Stimulated activated naive CD4-positive, alpha-beta T cell treated with Interleukin-2 at 50 U/mL for 16 hours (primary cell): ENCODE measurements at regions not wholly inside any gene's neighbourhood (a gene's known extent, or its start where the extent isn't known, plus 50 kb on each side); places are given as distances from the start of the nearest gene placed in this dataset.
"Not testable (repeated sequence)": the region's sequence is repeated elsewhere in the genome, so short reads cannot be mapped to it uniquely, and the experiment has no call there.

ENCODE experiments used
- DNase-seq: peaks from one replicate; lab custom pipeline; 2025; lab: John Stamatoyannopoulos, UW

DNA sequence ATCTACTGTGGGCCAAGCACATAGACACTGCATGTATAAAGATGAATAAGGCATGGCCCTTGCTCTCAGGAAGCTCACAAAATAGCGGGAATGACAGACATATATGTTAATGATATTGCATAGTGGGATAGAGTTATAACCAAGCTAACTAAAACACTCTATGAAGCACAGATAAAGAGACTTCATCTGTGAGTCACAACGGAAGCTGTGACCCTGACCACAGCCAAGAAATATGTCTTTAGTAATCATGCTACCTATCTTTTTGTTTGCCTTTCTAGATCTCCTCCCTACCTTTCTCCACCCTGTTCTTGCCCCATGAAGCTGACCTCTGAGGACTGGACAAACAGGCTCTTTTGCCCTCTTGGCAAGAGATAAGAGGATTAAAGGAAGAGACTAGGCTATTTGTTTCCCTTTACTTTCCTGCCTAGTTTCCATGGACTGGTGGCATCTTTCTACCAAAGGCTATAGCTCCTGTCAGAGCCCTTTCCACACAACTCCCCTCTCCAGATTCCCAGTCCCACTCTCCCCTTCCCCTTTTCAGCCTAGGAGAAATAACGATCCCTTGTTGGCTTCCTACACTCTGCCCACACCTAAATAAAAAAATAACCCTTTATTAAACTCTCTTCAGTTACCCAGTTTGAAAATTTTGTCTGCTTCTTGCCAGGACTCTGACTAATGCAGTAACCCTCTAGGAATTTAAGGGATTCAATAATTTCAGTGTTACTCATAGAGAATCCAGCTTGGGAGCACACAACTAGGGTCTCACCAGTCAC, 504.9 kb upstream of the MARCKS start:
- DNase-seq, result no peak

DNA sequence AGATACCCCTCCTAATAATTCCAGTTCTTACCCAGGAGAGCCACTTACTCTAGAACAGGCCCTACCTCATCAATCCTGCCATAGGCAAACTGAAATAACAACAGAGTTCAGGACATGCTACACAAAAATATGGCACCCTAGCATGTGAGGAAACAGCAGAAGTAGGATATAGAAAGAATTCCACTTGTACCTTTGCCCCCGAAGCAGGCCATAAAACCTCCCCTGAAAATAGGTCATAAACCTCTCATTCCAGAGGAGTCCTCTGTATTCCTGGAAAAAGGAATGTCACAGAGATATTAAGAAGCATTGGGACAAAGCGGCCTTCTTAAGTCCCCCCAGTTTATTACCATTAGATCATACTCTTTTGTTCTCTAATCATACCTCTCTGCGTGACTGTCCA, 504.3 kb upstream of the MARCKS start:
- no peak for DNase-seq

- DNase-seq, result no peak
Observed at GRCh38 chr6:113353392-113353791, 503.8 kb upstream of the MARCKS start.

DNA sequence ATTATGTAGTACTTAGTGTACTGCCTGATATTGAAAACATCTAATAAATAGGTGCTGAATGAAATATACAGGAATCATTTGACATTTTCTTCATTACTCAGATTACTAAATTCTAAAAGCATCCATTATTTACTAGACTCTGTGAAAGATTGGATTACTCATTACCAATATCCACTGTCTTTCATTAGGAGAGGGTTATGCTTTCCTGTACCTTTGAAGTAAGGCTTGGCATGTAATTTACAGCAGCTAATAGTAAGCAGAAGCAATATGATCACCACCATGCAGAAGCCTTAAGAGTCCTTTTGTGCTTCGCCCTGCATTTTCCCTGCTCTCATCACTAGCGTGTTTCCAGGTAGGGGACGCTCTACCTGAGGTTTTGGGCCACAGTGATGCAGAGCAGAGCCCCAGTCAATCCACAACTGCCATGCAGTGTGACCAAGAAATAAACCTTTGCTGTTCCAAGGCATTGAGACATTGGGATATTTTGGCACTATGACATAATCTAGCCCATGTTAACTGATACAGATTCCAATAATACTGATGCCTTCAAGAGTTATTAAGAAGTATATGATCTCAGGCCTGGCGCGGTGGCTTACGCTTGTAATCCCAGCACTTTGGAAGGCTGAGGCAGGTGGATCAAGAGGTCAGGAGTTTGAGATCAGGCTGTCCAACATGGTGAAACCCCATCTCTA, 502.8 kb upstream of the MARCKS start:
- DNase-seq, result no peak

- DNase-seq, result no peak
Observed at GRCh38 chr6:113356139-113356538, 501.0 kb upstream of the MARCKS start.

DNA sequence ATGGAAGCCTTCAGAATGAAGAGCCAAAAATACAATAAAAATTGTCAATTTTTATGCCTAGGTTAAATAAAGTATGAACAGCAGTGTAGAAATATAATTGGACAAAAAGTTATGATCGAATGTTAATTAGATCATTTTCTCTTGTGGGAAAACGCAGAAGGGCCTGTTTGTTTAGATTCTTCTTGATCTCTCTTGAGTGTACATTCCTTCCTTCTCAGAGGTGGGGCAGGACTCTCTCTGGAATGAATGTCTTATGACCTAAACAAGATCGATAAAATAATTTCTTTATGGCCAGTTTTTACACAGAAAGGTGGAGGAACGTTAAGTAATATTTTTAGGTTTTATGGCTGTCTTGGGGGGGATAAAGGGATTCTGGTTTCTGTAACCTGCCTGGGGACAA, 500.1 kb upstream of the MARCKS start:
- DNase-seq, result no peak

- no peak for DNase-seq
Observed at GRCh38 chr6:113358063-113358583, 499.0 kb upstream of the MARCKS start.

DNA sequence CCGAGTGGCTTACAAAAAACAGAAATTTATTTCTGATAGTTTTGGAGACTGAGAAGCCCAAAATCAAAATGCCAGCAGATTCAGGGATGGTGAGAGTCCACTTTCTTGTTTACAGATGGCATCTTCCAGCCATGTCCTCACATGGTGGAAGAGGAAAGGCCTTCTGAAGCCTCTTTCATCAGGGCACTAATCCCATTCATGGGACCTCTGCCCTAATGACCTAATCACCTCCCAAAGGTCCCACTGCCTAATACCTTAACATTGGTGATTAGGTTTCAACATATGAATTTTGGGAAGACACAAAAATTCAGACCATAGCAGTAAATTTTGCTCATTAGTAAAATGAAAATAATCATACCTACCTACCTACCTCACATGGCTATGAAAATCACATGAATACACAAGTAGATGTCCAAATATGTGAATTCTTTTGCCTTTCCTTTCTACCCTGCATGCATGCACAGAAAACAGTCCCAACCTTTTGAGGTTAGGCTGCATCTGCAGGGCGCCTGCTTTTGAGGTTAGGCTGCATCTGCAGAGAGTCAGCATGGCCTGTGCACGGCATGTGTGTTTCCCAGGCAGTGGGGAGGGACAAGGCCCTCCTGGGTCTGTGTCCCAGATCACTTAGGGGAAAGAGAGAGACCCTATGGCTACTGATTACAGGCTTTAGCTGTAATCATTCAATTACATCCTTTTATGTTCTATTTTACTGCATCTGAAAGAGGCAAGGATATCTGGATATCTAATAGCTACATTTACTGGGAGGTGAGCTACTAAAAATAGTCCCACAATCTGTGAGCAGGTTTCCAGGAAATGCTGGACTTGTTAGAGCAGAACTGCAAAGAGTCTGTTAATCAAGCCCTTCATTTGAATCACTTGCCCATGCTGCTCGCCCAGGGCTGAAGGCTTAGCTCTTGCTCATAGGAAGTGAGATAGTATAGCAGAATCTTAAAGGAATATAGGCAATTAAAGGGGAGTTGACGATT, 497.7 kb upstream of the MARCKS start:
- DNase-seq, result no peak

DNA sequence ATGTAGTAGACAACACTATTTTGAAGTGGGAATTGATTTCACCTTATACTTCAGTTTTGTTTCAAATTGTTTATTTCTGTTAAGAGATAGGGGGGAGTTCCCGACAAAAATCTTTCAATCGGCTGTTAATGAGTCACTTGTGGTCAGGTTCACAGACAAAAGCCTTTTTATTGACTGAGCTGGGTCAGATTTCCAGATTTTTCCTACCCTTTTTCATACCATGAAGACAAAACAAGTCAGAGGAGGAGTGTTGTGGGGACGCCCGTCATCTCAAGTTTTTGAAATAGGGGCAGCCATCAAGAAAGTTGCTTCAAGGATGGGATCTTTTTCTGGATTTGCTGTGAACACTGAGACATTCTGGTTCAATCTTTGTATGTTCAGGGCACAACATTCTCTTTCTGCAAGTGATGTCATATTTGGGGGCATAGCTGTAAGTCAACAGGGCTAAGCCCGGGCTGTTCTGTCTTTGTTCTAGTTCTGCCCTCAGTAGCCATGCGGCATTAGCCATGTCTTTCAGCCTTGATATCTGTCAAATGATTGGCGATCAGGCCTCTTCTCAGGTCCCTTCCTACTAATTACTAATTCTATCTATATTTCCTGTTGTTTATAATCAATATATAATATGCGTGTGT, 496.0 kb upstream of the MARCKS start:
- no peak for DNase-seq

DNA sequence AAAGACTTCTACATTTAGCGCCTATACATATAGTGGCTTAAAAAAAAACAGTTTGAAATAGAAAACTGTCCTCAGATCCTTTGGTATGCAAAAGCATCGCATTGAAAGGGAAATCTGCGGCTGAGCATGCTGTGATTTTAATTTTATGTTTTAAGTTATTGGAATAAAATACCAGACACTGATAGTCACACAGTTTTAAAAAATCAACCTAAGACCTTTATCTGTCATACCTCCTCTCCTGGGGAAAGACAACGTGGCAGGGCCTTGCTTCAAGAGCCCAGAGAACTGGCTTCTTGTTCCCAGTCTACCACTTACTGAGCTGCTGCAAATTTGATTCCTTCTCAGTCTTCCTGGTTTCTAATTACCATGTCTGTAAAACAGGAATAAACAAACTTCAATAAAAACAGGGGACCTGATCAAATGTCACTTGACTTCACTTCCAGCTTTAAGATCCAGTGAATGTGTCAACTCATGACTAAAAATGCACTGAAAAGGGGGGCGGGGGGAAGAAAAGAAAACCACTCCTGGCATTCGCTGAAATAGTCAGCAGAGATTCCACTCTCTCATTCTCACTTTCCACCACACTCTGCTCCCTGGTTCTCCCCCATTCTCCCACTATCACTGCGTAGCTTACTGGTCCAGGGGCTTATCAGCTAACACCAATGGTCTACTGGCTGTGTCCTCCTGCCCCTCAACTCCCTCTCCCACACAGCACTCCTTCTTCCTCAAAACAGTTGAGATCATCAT, 494.7 kb upstream of the MARCKS start:
- no peak for DNase-seq

- DNase-seq, result no peak
Observed at GRCh38 chr6:113363048-113363798, 493.9 kb upstream of the MARCKS start.

GRCh38 chr6:113363866-113364265, 493.3 kb upstream of the MARCKS start:
- DNase-seq, result no peak

DNA sequence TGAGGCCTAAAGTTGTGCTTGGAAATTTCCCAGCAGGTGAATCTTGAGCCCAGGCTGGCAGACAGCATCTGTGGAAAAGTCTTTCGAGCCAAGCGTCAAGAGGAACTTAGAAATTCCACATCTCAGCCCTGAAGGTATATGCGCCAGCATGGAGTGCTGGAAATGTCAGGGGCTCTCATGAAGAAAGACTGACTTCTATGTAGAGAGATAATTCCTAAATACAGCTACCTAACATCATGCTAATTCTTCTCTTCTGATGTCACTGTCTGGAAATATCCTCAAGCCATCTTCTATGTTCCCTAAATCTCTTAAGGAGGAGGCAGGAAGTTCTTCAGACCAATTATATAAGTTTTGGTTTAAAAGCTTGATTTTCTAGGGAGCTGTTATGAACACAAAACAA, 492.4 kb upstream of the MARCKS start:
- no peak for DNase-seq

DNA sequence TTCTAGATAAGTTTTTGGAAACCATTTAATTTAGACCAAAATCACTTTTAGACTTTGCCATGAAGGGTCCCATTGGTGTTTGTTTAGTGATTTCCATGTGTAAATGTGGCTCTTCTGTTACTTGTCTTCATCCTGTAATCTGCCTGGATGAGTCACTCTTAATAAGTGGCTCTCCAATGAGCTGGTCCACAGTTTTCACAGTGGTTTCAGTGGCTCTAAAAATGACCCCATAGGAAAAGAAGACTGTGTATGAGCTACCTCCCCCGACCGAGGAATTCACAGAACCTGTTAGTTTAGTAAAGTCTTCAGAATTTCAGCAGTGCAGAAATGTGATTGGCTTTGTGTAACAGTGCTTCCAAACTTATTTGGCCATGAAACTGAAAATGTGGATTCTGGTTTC, 492.0 kb upstream of the MARCKS start:
- DNase-seq, result no peak

GRCh38 chr6:113366505-113366904, 490.6 kb upstream of the MARCKS start:
- no peak for DNase-seq

GRCh38 chr6:113370508-113371502, 486.3 kb upstream of the MARCKS start:
- no peak for DNase-seq

DNA sequence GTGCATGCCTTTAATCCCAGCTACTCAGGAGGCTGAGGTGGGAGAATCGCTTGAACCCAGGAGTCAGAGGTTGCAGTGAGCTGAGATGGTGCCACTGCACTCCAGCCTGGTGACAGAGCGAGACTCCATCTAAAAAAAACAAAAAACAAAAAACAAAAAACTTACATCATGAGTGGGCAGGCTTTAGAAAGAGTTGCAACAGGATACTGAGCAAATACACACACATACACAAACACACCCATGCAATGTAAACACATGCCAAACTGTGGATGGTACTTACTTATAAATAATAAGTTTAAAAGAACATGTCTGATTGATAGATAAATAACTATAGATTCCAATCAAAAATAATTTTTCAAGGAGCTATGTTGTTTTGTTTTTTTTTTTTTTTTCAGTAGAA, 481.7 kb upstream of the MARCKS start:
- DNase-seq, result not testable (repeated sequence)

DNA sequence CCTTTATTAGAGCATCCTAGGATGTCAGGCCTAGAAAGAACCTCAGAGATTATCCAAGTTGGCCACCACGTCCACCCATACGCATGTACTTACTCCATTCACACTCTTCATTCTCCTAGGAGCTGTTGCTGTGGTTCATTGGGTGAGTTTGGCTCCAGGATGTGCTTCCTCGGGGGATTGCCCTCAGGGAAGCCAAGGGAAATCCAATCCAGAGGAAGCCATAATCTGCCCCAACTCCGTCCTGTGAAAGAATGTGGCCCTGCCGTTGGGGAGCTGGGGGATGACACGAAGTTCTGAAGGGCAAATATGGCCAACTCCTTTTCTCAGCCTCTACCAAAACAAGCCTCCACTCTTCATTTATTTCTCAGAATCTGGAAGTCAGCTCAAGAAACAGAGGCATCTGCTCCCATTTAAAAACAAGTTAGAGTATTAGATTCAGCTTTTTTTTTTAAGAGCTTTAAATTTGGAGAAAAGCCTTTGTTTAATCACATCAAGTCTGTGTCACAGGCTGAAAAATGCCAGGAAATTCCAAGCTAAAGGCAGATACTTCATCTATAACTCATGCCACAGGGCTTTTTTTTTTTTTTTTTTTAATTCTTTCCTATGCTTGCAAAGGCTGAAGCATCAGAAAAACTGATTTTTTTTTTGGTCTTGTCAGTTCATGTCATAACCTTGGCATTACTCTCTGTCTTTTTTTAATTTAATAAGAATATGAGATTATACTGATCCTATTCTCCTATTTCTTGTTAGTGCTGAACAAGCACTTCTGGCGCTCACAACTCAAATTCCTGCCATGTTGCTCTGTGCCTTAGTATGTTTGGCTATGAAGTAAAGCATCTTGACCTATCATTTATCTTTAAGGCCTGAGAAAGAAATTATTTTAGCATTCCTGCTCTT, 480.9 kb upstream of the MARCKS start:
- DNase-seq, result no peak
